ENCODE measurements at regions not wholly inside any gene's neighbourhood (a gene's known extent, or its start where the extent isn't known, plus 50 kb on each side); places are given as distances from the start of the nearest gene placed in this dataset.

- 57% methylated on average over 5 of the region's 5 CpGs for WGBS (ENCODE audit: insufficient coverage, insufficient replicate concordance, low lambda C conversion rate, missing lambda C conversion rate)
- no peaks in the 10 kb centered on the region for H3K27me3 ChIP-seq (replicated peaks in 1 of 2; ENCODE audit: control insufficient read depth in 2 of 2, insufficient read depth in 2 of 2, low read length in 1 of 2)
- BruUV-seq (replicated peaks), result no TSS peak
- ChIA-PET RAD21 (ENCODE audit: unreplicated experiment) (no interaction called here), POLR2A (no interaction called here), SMC1A (ENCODE audit: uncharacterized antibody, unreplicated experiment) (interaction anchor here (0.5 to 1.0 kb wide), 2 partner anchors 67 to 82 kb away, joined by 3 read pairs; no protein-coding TSS in a partner anchor), CTCF (no interaction called here)
- TF ChIP-seq SMAD1 (IDR thresholded peaks at IDR 0.05; ENCODE audit: low read depth, partially characterized antibody), result no peak
- no peak for TF ChIP-seq EGR1 (IDR thresholded peaks at IDR 0.05; ENCODE audit: borderline replicate concordance in 1 of 2, low read depth in 2 of 2, low read length in 2 of 2)
- TF ChIP-seq STAT3 (IDR thresholded peaks at IDR 0.05; ENCODE audit: low read depth, low read length), result no peak
- no peak for TF ChIP-seq ZNF274 (IDR thresholded peaks at IDR 0.05; ENCODE audit: insufficient read depth, insufficient read length)
- TF ChIP-seq NR2C1 (IDR thresholded peaks at IDR 0.05), result no peak
- TF ChIP-seq STAT1 (conservative IDR thresholded peaks at IDR 0.05), result no peak
- no peak for TF ChIP-seq CUX1 (IDR thresholded peaks at IDR 0.05; ENCODE audit: insufficient replicate concordance, low read depth, low read length)
- TF ChIP-seq POU2F2 (IDR thresholded peaks at IDR 0.05; ENCODE audit: borderline replicate concordance, low read depth, low read length), result no peak
- TF ChIP-seq HDGF (IDR thresholded peaks at IDR 0.05), result no peak
- no peak for TF ChIP-seq KLF5 (IDR thresholded peaks at IDR 0.05; ENCODE audit: partially characterized antibody)
- TF ChIP-seq EP300 (IDR thresholded peaks at IDR 0.05; ENCODE audit: borderline replicate concordance in 1 of 2, control insufficient read depth in 1 of 2, low read depth in 2 of 2, low read length in 2 of 2), result no peak
- TF ChIP-seq CHD2 (IDR thresholded peaks at IDR 0.05; ENCODE audit: borderline replicate concordance, low read depth, low read length), result no peak
- TF ChIP-seq MXI1 (IDR thresholded peaks at IDR 0.05; ENCODE audit: low read depth, low read length), result no peak
- TF ChIP-seq EZH2 (IDR thresholded peaks at IDR 0.05; ENCODE audit: borderline replicate concordance, control insufficient read depth, low read depth, low read length), result no peak
- no peak for TF ChIP-seq E2F4 (IDR thresholded peaks at IDR 0.05; ENCODE audit: low read depth, low read length)
- no peak for TF ChIP-seq KDM1A (IDR thresholded peaks at IDR 0.05; ENCODE audit: borderline replicate concordance)
- TF ChIP-seq FOXM1 (IDR thresholded peaks at IDR 0.05; ENCODE audit: low read depth, low read length), result no peak
- no peak for TF ChIP-seq HDAC2 (IDR thresholded peaks at IDR 0.05)
- no peaks in the 10 kb centered on the region for H4K20me1 ChIP-seq (ENCODE audit: control insufficient read depth, insufficient read depth)
- no peak overlapping the region for H3K9ac ChIP-seq (ENCODE audit: control insufficient read depth, insufficient read depth, low read length)
- no peak overlapping the region for H3K4me3 ChIP-seq
- H2AFZ ChIP-seq (ENCODE audit: control insufficient read depth, low read depth, low read length), result no peak overlapping the region
- FAIRE-seq (no peak), DNase-seq (ENCODE audit: low read depth, low spot score) (no peak), ATAC-seq (no peak)
- H3K36me3 ChIP-seq (ENCODE audit: control insufficient read depth in 2 of 2, insufficient read depth in 2 of 2, low read length in 1 of 2), result no peaks in the 10 kb centered on the region
- H3K9me3 ChIP-seq (replicated peaks; ENCODE audit: control insufficient read depth, insufficient read depth, low read length), result no peaks in the 10 kb centered on the region
- H3K4me2 ChIP-seq (ENCODE audit: control insufficient read depth, insufficient read depth), result no peak overlapping the region
- H3K27ac ChIP-seq (ENCODE audit: control insufficient read depth, insufficient read depth), result no peak overlapping the region
- H3K79me2 ChIP-seq (ENCODE audit: control insufficient read depth, insufficient read depth, low read length), result no peaks in the 10 kb centered on the region
- intact Hi-C loops (cut with micrococcal nuclease; ENCODE audit: unreplicated experiment) (no loop called here), in situ Hi-C loops (cut with MboI) (no loop called here)
- no peaks in the 10 kb centered on the region for H3K4me1 ChIP-seq (ENCODE audit: control insufficient read depth, insufficient read depth, low read length)
Observed at GRCh38 chr5:167877114-167877722, 414.2 kb upstream of the WWC1 start.

Measured in GM12878 (cell line).